ENCODE measurements at regions not wholly inside any gene's neighbourhood (a gene's known extent, or its start where the extent isn't known, plus 50 kb on each side); places are given as distances from the start of the nearest gene placed in this dataset.

- TF ChIP-seq CTCF (IDR thresholded peaks at IDR 0.05 in 4 of 5, conservative IDR thresholded peaks at IDR 0.05 in 1 of 5), result no peak
- TF ChIP-seq POLR2A (IDR thresholded peaks at IDR 0.05), result no peak
Measured at GRCh38 chr3:107285197-107285596, 92.0 kb upstream of the CCDC54 start.
